NCI-H2196 treated with DMSO at 0.1 percent for 48 hours (cell line): ENCODE measurements at regions not wholly inside any gene's neighbourhood (a gene's known extent, or its start where the extent isn't known, plus 50 kb on each side); places are given as distances from the start of the nearest gene placed in this dataset.

Experiments
- DNase-seq: peaks from one replicate; lab custom pipeline; 2025; ENCODE audit not compliant: unreplicated experiment; lab: John Stamatoyannopoulos, UW

GRCh38 chr3:187950671-187951070 lies 203.3 kb upstream of the LPP start:
- no peak for DNase-seq

- no peak for DNase-seq
Observed at GRCh38 chr3:187951452-187952190, 202.3 kb upstream of the LPP start.

- no peak for DNase-seq
Observed at GRCh38 chr3:187952849-187953248, 201.1 kb upstream of the LPP start.

- no peak for DNase-seq
Observed at GRCh38 chr3:187954516-187954872, 199.5 kb upstream of the LPP start.

GRCh38 chr3:187954873-187955586 lies 198.9 kb upstream of the LPP start:
- no peak for DNase-seq

- DNase-seq = no peak
Observed at GRCh38 chr3:187955587-187955952, 198.4 kb upstream of the LPP start.

GRCh38 chr3:187957165-187957581 lies 196.8 kb upstream of the LPP start:
- no peak for DNase-seq

GRCh38 chr3:187957582-187957981 lies 196.4 kb upstream of the LPP start:
- DNase-seq = no peak

GRCh38 chr3:187958432-187959003 lies 195.4 kb upstream of the LPP start:
- DNase-seq = no peak

- no peak for DNase-seq
Observed at GRCh38 chr3:187960820-187961219, 193.1 kb upstream of the LPP start.

- no peak for DNase-seq
Observed at GRCh38 chr3:187961366-187961765, 192.6 kb upstream of the LPP start.

- DNase-seq = no peak
Observed at GRCh38 chr3:187963003-187963676, 190.8 kb upstream of the LPP start.

- DNase-seq = no peak
Observed at GRCh38 chr3:187963677-187964385, 190.1 kb upstream of the LPP start.

- DNase-seq = no peak
Observed at GRCh38 chr3:187964760-187965159, 189.2 kb upstream of the LPP start.

- no peak for DNase-seq
Observed at GRCh38 chr3:187966096-187966495, 187.9 kb upstream of the LPP start.

- DNase-seq = no peak
Observed at GRCh38 chr3:187966636-187967406, 187.1 kb upstream of the LPP start.

GRCh38 chr3:187967993-187968392 lies 186.0 kb upstream of the LPP start:
- DNase-seq = no peak

GRCh38 chr3:187968883-187969580 lies 184.9 kb upstream of the LPP start:
- DNase-seq = no peak

GRCh38 chr3:187969581-187969950 lies 184.4 kb upstream of the LPP start:
- no peak for DNase-seq

- DNase-seq = no peak
Observed at GRCh38 chr3:187970106-187970505, 183.9 kb upstream of the LPP start.
